HG03571 (cell line): ENCODE measurements at regions not wholly inside any gene's neighbourhood (a gene's known extent, or its start where the extent isn't known, plus 50 kb on each side); places are given as distances from the start of the nearest gene placed in this dataset.

ENCODE experiments used
- ATAC-seq: cut with Tn5 transposase; IDR thresholded peaks from one replicate; pipeline ENCODE4 v1.9.1; 2021; ENCODE audit not compliant: unreplicated experiment

GRCh38 chr1:30258876-30259275 is 464.5 kb downstream of the MATN1 start:
- no peak for ATAC-seq

- no peak for ATAC-seq
Measured at GRCh38 chr1:30258471-30258870, 464.9 kb downstream of the MATN1 start.

- no peak for ATAC-seq
Measured at GRCh38 chr1:30257742-30258380, 465.5 kb downstream of the MATN1 start.

GRCh38 chr1:30257322-30257721 is 466.1 kb downstream of the MATN1 start:
- ATAC-seq, result no peak

GRCh38 chr1:30256911-30257310 is 466.5 kb downstream of the MATN1 start:
- ATAC-seq, result no peak

- ATAC-seq, result no peak
Measured at GRCh38 chr1:30255111-30255724, 468.2 kb downstream of the MATN1 start.

GRCh38 chr1:30253807-30254440 is 469.5 kb downstream of the MATN1 start:
- ATAC-seq, result no peak

- no peak for ATAC-seq
Measured at GRCh38 chr1:30253361-30253760, 470.0 kb downstream of the MATN1 start.

- ATAC-seq, result no peak
Measured at GRCh38 chr1:30250984-30251850, 472.2 kb downstream of the MATN1 start.

- ATAC-seq, result no peak
Measured at GRCh38 chr1:30250338-30250983, 472.9 kb downstream of the MATN1 start.

- no peak for ATAC-seq
Measured at GRCh38 chr1:30249446-30250337, 473.7 kb downstream of the MATN1 start.

GRCh38 chr1:30248774-30249173 is 474.6 kb downstream of the MATN1 start:
- no peak for ATAC-seq

GRCh38 chr1:30248373-30248772 is 475.0 kb downstream of the MATN1 start:
- no peak for ATAC-seq

- no peak for ATAC-seq
Measured at GRCh38 chr1:30244801-30245200, 478.6 kb downstream of the MATN1 start.

- no peak for ATAC-seq
Measured at GRCh38 chr1:30242722-30243457, 480.5 kb downstream of the MATN1 start.

GRCh38 chr1:30242168-30242567 is 481.2 kb downstream of the MATN1 start:
- ATAC-seq, result no peak

- ATAC-seq, result no peak
Measured at GRCh38 chr1:30241681-30242080, 481.7 kb downstream of the MATN1 start.

- no peak for ATAC-seq
Measured at GRCh38 chr1:30234091-30234490, 489.3 kb downstream of the MATN1 start.

GRCh38 chr1:30232288-30232899 is 491.0 kb downstream of the MATN1 start:
- ATAC-seq, result no peak
